HCT116 (cell line): ENCODE measurements at regions not wholly inside any gene's neighbourhood (a gene's known extent, or its start where the extent isn't known, plus 50 kb on each side); places are given as distances from the start of the nearest gene placed in this dataset.

ENCODE experiments used
- ATAC-seq: fragments of 200-7000 bp; cut with Tn5 transposase; 2 replicates; pipeline ENCODE4 v1.9.1; 2020; ENCODE audit warnings: mild to moderate bottlenecking, moderate library complexity
- BruUV-seq: library from RNA; stranded (reverse); fragments of 400-500 nt; replicated peaks from 2 replicates; lab custom pipeline; 2021; lab: Mats Ljungman, UMichigan
- CTCF ChIA-PET: fragments of 300-600 bp; sonication (Branson Sonifier 250); formaldehyde crosslinking; loops from one replicate; lab custom pipeline; 2021; ENCODE audit warnings: antibody characterized with exemption; lab: Charles Lee
- POLR2A ChIA-PET: fragments of 300-600, 350-600 bp; sonication (Branson Sonifier 250); formaldehyde crosslinking; loops from one replicate; lab custom pipeline; 2021; ENCODE audit warnings: antibody characterized with exemption; lab: Charles Lee
- RAD21 ChIA-PET, 2 experiments: fragments of 300-600 bp; sonication (Branson Sonifier 250); formaldehyde crosslinking; loops; one replicate each; lab custom pipeline; 2023; ENCODE audit warnings: low total read pairs in 2 of 2; ENCODE audit not compliant: uncharacterized antibody in 2 of 2, unreplicated experiment in 2 of 2, low non-redundant PET in 1 of 2; lab: Charles Lee
- DNase-seq: peaks from one replicate; pipeline ENCODE4 v3.0.0-alpha.2; 2010; ENCODE audit warnings: low read depth, low spot score
- H2AFZ ChIP-seq: fragments of 200-600 bp; shearing (Covaris generic), sonication (generic); 2 replicates; pipeline ENCODE4 v1.6.1; 2017; ENCODE audit warnings: low read depth, mixed run types, mixed read lengths, antibody characterized with exemption, low read length; ENCODE audit not compliant: poor library complexity, severe bottlenecking
- H3K27ac ChIP-seq: 2 replicates; pipeline ENCODE4 v1.5.1; 2012; ENCODE audit warnings: low read depth, low read length
- H3K27me3 ChIP-seq: fragments of 200-600 bp; sonication (generic); 2 replicates; pipeline ENCODE4 v1.6.1; 2016; ENCODE audit warnings: mixed run types, low read length, mixed read lengths; ENCODE audit not compliant: insufficient read depth
- H3K36me3 ChIP-seq, 2 experiments: fragments of 200-500 bp in 1 of 2; fragments of 200-600 bp in 1 of 2; sonication (Bioruptor generic) in 1 of 2; sonication (generic) in 1 of 2; 2 replicates each; pipeline versions ENCODE4 v1.5.1 to v1.6.1; 2014 to 2016; ENCODE audit warnings: low read length in 2 of 2, inconsistent platforms in 1 of 2, mixed read lengths in 1 of 2, mixed run types in 1 of 2; ENCODE audit not compliant: insufficient read depth in 2 of 2, control insufficient read depth in 1 of 2
- H3K4me1 ChIP-seq, 2 experiments: fragments of 200-600 bp in 1 of 2; sonication (generic) in 1 of 2; 2 replicates each; pipeline versions ENCODE4 v1.5.1 to v1.6.1; 2012 to 2017; ENCODE audit warnings: low read length in 2 of 2, inconsistent platforms in 1 of 2, mild to moderate bottlenecking in 1 of 2, mixed read lengths in 1 of 2, mixed run types in 1 of 2, moderate library complexity in 1 of 2; ENCODE audit not compliant: insufficient read depth in 2 of 2, control insufficient read depth in 1 of 2
- H3K4me2 ChIP-seq: fragments of 200-600 bp; sonication (generic); 2 replicates; pipeline ENCODE4 v1.6.1; 2017; ENCODE audit warnings: mixed run types, low read length, mixed read lengths
- H3K4me3 ChIP-seq, 2 experiments: fragments of 200-600 bp in 1 of 2; sonication (generic) in 1 of 2; replicated peaks in 1 of 2; 2 replicates each; pipeline ENCODE4 v1.5.1; 2011 to 2016; ENCODE audit warnings: low read length in 2 of 2, control low read depth in 1 of 2, low read depth in 1 of 2, mild to moderate bottlenecking in 1 of 2, mixed read lengths in 1 of 2, mixed run types in 1 of 2
- H3K79me2 ChIP-seq: fragments of 200-600 bp; sonication (generic); 2 replicates; pipeline ENCODE4 v1.6.1; 2017; ENCODE audit warnings: mild to moderate bottlenecking, mixed run types, low read length, moderate library complexity, mixed read lengths; ENCODE audit not compliant: insufficient read depth
- H3K9ac ChIP-seq: fragments of 200-600 bp; sonication (generic); 2 replicates; pipeline ENCODE4 v1.6.1; 2016; ENCODE audit warnings: low read length, mixed read lengths
- H3K9me2 ChIP-seq: fragments of 200-600 bp; sonication (generic), shearing (Covaris generic); 2 replicates; pipeline ENCODE4 v1.6.1; 2017; ENCODE audit warnings: mixed run types, mild to moderate bottlenecking, moderate library complexity; ENCODE audit not compliant: insufficient read depth
- H3K9me3 ChIP-seq, 2 experiments: fragments of 200-500 bp in 1 of 2; fragments of 200-600 bp in 1 of 2; sonication (Bioruptor generic) in 1 of 2; sonication (generic) in 1 of 2; 2 replicates each; pipeline ENCODE4 v1.6.1; 2014 to 2017; ENCODE audit warnings: low read length in 2 of 2, mixed read lengths in 2 of 2, inconsistent platforms in 1 of 2, low read depth in 1 of 2, mild to moderate bottlenecking in 1 of 2, mixed run types in 1 of 2, moderate library complexity in 1 of 2; ENCODE audit not compliant: control insufficient read depth in 1 of 2, insufficient read depth in 1 of 2
- H4K20me1 ChIP-seq: fragments of 200-600 bp; sonication (generic), shearing (Covaris generic); 2 replicates; pipeline ENCODE4 v1.6.1; 2017; ENCODE audit warnings: mixed run types, mild to moderate bottlenecking, moderate library complexity; ENCODE audit not compliant: insufficient read depth
- CEBPB ChIP-seq: IDR thresholded peaks from 2 replicates; pipeline ENCODE4 v1.6.1; 2012; ENCODE audit warnings: low read depth
- ELF1 ChIP-seq: IDR thresholded peaks from 2 replicates; pipeline ENCODE4 v1.6.1; 2012; ENCODE audit warnings: low read depth, borderline replicate concordance
- EZH2 ChIP-seq: fragments of 200-600 bp; sonication (generic); IDR thresholded peaks from 2 replicates; pipeline ENCODE4 v1.6.1; 2017; ENCODE audit warnings: antibody characterized with exemption, mixed run types
- FOSL1 ChIP-seq: IDR thresholded peaks from 2 replicates; pipeline ENCODE4 v1.6.1; 2012; ENCODE audit warnings: low read depth
- JUND ChIP-seq: IDR thresholded peaks from 2 replicates; pipeline ENCODE4 v1.6.1; 2012
- MAX ChIP-seq: IDR thresholded peaks from 2 replicates; pipeline ENCODE4 v1.6.1; 2012
- POLR2A ChIP-seq: IDR thresholded peaks from 2 replicates; pipeline ENCODE4 v1.7.0; 2011; ENCODE audit warnings: borderline replicate concordance; ENCODE audit not compliant: insufficient read depth, insufficient read length; ENCODE audit errors: extremely low read depth
- RAD21 ChIP-seq: IDR thresholded peaks from 2 replicates; pipeline ENCODE4 v1.6.1; 2012; ENCODE audit warnings: low read depth, mild to moderate bottlenecking
- SRF ChIP-seq: IDR thresholded peaks from 2 replicates; pipeline ENCODE4 v1.6.1; 2012; ENCODE audit warnings: low read depth
- TCF7L2 ChIP-seq: IDR thresholded peaks from 2 replicates; pipeline ENCODE4 v1.7.0; 2011; ENCODE audit warnings: borderline replicate concordance, inconsistent platforms; ENCODE audit not compliant: insufficient read depth, insufficient read length; ENCODE audit errors: extremely low read depth
- YY1 ChIP-seq: IDR thresholded peaks from 2 replicates; pipeline ENCODE4 v1.6.1; 2011; ENCODE audit warnings: low read length, low read depth, moderate library complexity, mild to moderate bottlenecking; ENCODE audit not compliant: insufficient replicate concordance; ENCODE audit errors: extremely low read depth
- ZBTB33 ChIP-seq: IDR thresholded peaks from 2 replicates; pipeline ENCODE4 v1.6.1; 2011; ENCODE audit warnings: mild to moderate bottlenecking, low read length, moderate library complexity; ENCODE audit not compliant: insufficient replicate concordance; ENCODE audit errors: extremely low read depth
- ZFX ChIP-seq: fragments of 450-650 bp; IDR thresholded peaks from 2 replicates; pipeline ENCODE4 v1.6.1; 2017
- ZNF274 ChIP-seq: fragments of 200-500 bp; sonication (Bioruptor generic); IDR thresholded peaks from 2 replicates; pipeline ENCODE4 v1.6.1; 2014; ENCODE audit warnings: mild to moderate bottlenecking, low read depth, low read length, inconsistent platforms
- intact Hi-C: fragments of 100-400 bp; cut with micrococcal nuclease; formaldehyde crosslinking; loops from 2 replicates; pipeline ENCODE4 v1.10.0; 2022

GRCh38 chr2:239506101-239506857, 105.5 kb upstream of the HDAC4 start:
- no peaks in the 10 kb centered on the region for H3K27me3 ChIP-seq
- no peaks in the 10 kb centered on the region for H3K79me2 ChIP-seq
- ChIA-PET CTCF (no interaction called here), RAD21 (no interaction called here), POLR2A (no interaction called here)
- ATAC-seq (no peak), DNase-seq (no peak)
- intact Hi-C loops, result no loop called here
- no peak overlapping the region for H3K9ac ChIP-seq
- H3K27ac ChIP-seq, result no peak overlapping the region
- H3K4me1 ChIP-seq, result no peaks in the 10 kb centered on the region
- no peak overlapping the region for H3K4me2 ChIP-seq
- no TSS peak for BruUV-seq
- H3K36me3 ChIP-seq, result no peaks in the 10 kb centered on the region
- H4K20me1 ChIP-seq, result no peaks in the 10 kb centered on the region
- no peaks in the 10 kb centered on the region for H3K9me3 ChIP-seq
- no peak overlapping the region for H3K4me3 ChIP-seq
- H2AFZ ChIP-seq, result no peak overlapping the region
- no peak for TF ChIP-seq MAX
- TF ChIP-seq CEBPB, result no peak
- no peak for TF ChIP-seq SRF
- no peak for TF ChIP-seq POLR2A
- TF ChIP-seq ZNF274, result no peak
- TF ChIP-seq EZH2, result no peak
- TF ChIP-seq YY1, result no peak
- TF ChIP-seq FOSL1, result no peak
- TF ChIP-seq JUND, result no peak
- TF ChIP-seq ELF1, result no peak
- no peak for TF ChIP-seq RAD21
- no peak for TF ChIP-seq ZBTB33
- TF ChIP-seq ZFX, result no peak
- TF ChIP-seq TCF7L2, result no peak
- no peaks in the 10 kb centered on the region for H3K9me2 ChIP-seq
